Ovary (tissue), 7 donors: ENCODE measurements at regions not wholly inside any gene's neighbourhood (a gene's known extent, or its start where the extent isn't known, plus 50 kb on each side); places are given as distances from the start of the nearest gene placed in this dataset.

Experiments used
- DNase-seq, 5 donors: peaks; one replicate each; pipeline ENCODE4 v3.0.0-alpha.2; 2019 to 2020
- H3K27ac ChIP-seq, 2 donors: fragments of 200-600 bp; one replicate each; pipeline versions ENCODE4 v1.5.1 to v1.8.0; 2019 to 2022
- H3K27me3 ChIP-seq: fragments of 200-600 bp; one replicate; pipeline ENCODE4 v1.8.0; 2022
- H3K36me3 ChIP-seq: fragments of 200-600 bp; sonication (generic); one replicate; pipeline ENCODE4 v1.5.1; 2019
- H3K4me1 ChIP-seq: one replicate; pipeline ENCODE4 v1.8.1; 2013; ENCODE audit warnings: mild to moderate bottlenecking, moderate library complexity; ENCODE audit not compliant: insufficient read depth
- H3K4me3 ChIP-seq: fragments of 200-600 bp; sonication (generic); one replicate; pipeline ENCODE4 v1.5.1; 2017
- H3K9me3 ChIP-seq, 2 donors: fragments of 200-600 bp in 1 of 2; sonication (generic) in 1 of 2; one replicate each; pipeline versions ENCODE4 v1.5.1 to v1.8.1; 2013 to 2019; ENCODE audit warnings: mild to moderate bottlenecking in 1 of 2, moderate library complexity in 1 of 2
- CTCF ChIP-seq, 3 donors: fragments of 450-650 bp in 2 of 3; fragments of 200-600 bp in 1 of 3; IDR thresholded peaks; one replicate each; pipeline versions ENCODE4 v1.5.1 to v1.8.0; 2016 to 2022; ENCODE audit warnings: antibody characterized with exemption in 3 of 3, mild to moderate bottlenecking in 1 of 3
- EP300 ChIP-seq: sonication (generic); formaldehyde crosslinking; IDR thresholded peaks from one replicate; pipeline ENCODE4 v1.6.1; 2017; ENCODE audit warnings: antibody characterized with exemption
- POLR2A ChIP-seq: fragments of 450-650 bp; IDR thresholded peaks from one replicate; pipeline ENCODE4 v1.6.1; 2017; ENCODE audit warnings: antibody characterized with exemption, mild to moderate bottlenecking, moderate library complexity
- WGBS, 3 donors: extraction: QIAGEN DNeasy Blood & Tissue Kit in 1 of 3; methylation state at CpG; one replicate each; pipeline versions ENCODE4 v1.1.5 to v1.1.7; 2013 to 2017; 5-methylcytosine and 5-hydroxymethylcytosine counted together
- intact Hi-C, 4 donors: fragments of 100-400 bp; cut with DNase I; formaldehyde crosslinking; loops; one replicate each; pipeline versions ENCODE4 v1.11.0 to v1.15.1; 2022 to 2023
- donor health status: DM: no; HTN: no; CAD: no; lungs with moderate emphysema.
- donor health status: DM: no; HTN: no; CAD: no.
- donor health status: Bipolar disorder and iron deficiency.
- donor health status: DM: no; HTN: no; CAD: no.
- donor health status: DM: yes; HTN: yes; CAD: no.

GRCh38 chr21:39066829-39067780 lies 116.1 kb downstream of the PSMG1 start:
- DNase-seq = no peak
- TF ChIP-seq EP300 (no peak), CTCF (IDR thresholded peaks at IDR 0.05) (no peak), POLR2A (no peak)
- Histone ChIP-seq H3K4me3 (no peak overlapping the region), H3K9me3 (no peaks in the 10 kb centered on the region), H3K27me3 (no peaks in the 10 kb centered on the region), H3K36me3 (no peaks in the 10 kb centered on the region), H3K27ac (no peak overlapping the region), H3K4me1 (peaks cover 4% of the 10 kb centered on the region)
- intact Hi-C loops = no loop called here
- WGBS, 3 donors = 81 to 87% (median 84%) methylated on average over 12 of the region's 12 CpGs

DNA sequence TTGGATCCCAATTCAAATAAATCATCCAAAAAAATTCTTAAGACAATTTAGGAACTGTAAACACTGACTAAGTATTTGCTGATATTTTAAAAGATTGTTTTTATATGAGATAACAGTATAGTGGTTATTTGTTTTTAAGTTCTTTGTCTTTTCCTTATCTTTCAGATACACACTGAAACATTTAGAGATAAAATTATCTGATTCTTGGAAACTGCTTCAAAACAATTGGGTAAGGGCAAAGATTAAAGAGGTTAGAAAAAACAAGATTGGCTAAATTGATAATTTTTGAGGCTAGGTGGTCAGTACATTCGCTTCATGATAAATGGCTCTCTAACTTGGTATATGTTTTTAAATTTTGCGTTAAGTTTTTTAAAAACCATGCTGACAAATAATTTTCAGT lies 117.3 kb downstream of the PSMG1 start:
- 75 to 87% (median 86%) methylated on average over 2 of the region's 2 CpGs for WGBS, 3 donors
- H3K36me3 ChIP-seq = no peaks in the 10 kb centered on the region
- H3K27me3 ChIP-seq = no peaks in the 10 kb centered on the region
- no peak for DNase-seq
- no peaks in the 10 kb centered on the region for H3K9me3 ChIP-seq
- H3K4me1 ChIP-seq = no peaks in the 10 kb centered on the region
- intact Hi-C loops = no loop called here
- no peak overlapping the region for H3K4me3 ChIP-seq
- TF ChIP-seq CTCF (IDR thresholded peaks at IDR 0.05) = no peak
- no peak for TF ChIP-seq POLR2A
- no peak for TF ChIP-seq EP300
- H3K27ac ChIP-seq = no peak overlapping the region

DNA sequence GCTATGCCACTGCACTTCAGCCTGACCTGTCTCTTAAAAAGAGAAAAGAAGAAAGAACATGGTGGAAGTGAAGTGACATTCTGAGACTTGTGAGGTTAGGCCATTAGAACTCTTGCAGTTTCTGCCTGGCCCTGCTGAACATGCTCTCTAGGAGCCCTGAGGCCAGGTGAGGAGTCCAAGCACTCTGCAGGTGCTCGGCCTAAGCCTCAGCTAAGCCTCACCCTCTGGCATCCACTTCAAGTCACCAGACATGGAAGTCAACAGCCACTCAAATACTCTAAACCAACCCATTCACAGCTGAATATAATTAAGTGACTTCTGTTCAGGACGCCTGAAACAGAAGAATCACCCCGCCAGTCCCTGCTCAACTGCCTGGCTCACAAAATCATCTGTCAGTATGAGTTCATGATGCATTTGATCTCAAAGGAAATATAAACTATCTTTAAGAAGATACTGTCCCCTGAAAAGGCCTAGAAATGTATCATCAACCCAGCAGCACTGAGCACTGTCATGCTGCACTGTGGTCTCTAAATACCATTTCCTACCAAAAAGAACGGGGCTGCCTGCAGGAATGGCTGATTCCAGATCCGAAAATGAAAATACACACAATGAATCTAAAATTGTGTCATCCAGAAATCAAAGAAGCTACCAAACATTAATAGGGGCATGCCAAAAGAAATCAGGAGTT lies 118.8 kb downstream of the PSMG1 start:
- Histone ChIP-seq H3K9me3 (no peaks in the 10 kb centered on the region), H3K4me1 (no peaks in the 10 kb centered on the region), H3K4me3 (no peak overlapping the region), H3K27me3 (no peaks in the 10 kb centered on the region), H3K27ac (no peak overlapping the region), H3K36me3 (no peaks in the 10 kb centered on the region)
- DNase-seq = no peak
- no peak for TF ChIP-seq POLR2A
- no peak for TF ChIP-seq CTCF (IDR thresholded peaks at IDR 0.05)
- no peak for TF ChIP-seq EP300
- intact Hi-C loops = no loop called here
- 96 to 98% (median 96%) methylated on average over 5 of the region's 5 CpGs for WGBS, 3 donors

DNA sequence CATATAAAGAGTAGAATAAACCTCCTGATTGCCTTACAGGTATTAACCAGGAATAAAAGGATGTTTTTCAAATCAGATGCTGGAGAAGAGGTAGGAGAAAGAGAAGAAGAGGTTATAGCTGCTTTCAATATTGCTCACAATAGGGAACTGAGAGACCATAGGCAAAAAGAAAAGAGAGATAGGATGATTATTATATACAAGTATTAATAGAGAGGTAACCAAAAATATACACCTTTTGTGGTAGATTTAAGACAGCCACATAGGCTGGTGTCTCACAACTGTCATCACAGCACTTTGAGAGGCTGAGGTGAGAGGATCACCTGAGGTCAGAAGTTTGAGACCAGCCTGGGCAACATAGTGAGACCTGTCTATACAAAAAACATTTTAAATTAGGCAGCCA lies 119.7 kb downstream of the PSMG1 start:
- no peak overlapping the region for H3K27ac ChIP-seq
- no peaks in the 10 kb centered on the region for H3K36me3 ChIP-seq
- TF ChIP-seq POLR2A (no peak), CTCF (IDR thresholded peaks at IDR 0.05) (no peak), EP300 (no peak)

More for the DNA sequence above, 119.7 kb downstream of the PSMG1 start:
- intact Hi-C loops = no loop called here
- DNase-seq = no peak
- Histone ChIP-seq H3K9me3 (no peaks in the 10 kb centered on the region), H3K27me3 (no peaks in the 10 kb centered on the region), H3K4me1 (no peaks in the 10 kb centered on the region), H3K4me3 (no peak overlapping the region)
